ENCODE measurements at regions not wholly inside any gene's neighbourhood (a gene's known extent, or its start where the extent isn't known, plus 50 kb on each side); places are given as distances from the start of the nearest gene placed in this dataset.

DNA sequence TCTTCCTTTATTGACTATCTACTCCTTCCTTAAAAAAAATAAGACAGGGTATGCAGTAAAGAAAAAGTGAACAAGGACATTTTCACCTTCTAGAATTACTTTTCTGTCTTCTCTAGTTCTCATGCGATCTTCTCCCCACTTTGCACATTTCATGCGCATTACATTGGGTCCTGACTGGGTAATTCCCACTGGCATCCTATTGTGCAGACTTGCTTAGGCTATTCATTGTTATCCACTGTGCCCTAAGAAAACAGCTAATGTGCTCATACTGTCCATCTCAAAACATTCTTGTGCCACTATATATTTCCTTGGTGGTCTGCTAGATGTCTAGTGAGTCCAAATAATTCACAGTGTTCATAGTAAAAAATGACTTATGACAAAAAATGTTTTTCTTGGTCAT is 447.4 kb upstream of the ROBO1 start:
- no peak for DNase-seq (ENCODE audit: low spot score)

DNA sequence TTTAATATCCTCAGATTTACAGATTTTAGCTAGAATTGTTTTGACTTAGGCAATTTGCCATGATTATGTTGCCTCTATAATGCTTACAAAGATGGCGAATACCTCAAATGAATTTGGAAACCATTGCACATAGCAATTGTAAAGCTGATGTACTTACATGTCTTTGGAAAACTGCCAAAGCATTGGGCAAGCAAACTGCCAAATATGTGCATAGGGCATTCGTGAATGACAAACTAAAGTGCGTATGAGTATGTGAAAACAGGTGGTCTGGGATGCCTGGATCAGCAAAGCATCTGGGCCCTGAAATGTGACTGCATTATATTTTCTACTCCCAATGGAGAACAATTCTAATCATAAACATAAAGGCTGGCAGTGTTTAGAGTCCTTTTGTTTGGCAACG is 445.3 kb upstream of the ROBO1 start:
- DNase-seq (ENCODE audit: low spot score), result no peak

DNA sequence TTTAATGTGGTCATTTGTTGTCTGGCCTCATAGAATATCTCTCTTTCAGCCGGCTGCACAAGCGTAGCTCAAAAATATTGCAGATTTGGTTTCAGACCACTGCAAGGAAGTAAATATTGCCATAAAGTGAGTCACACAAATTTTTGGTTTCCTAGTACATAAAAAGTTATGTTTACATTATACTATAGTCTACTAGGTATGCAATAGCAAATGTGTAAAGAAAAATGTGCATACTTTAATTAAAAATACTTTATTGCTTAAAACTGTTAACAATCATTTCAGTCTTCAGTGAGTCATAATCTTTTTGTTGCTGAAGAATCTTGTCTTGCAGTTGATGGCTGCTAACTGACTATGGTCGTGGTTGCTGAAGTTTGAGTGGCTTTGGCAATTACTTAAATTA is 425.1 kb upstream of the ROBO1 start:
- DNase-seq (ENCODE audit: low spot score), result no peak

DNA sequence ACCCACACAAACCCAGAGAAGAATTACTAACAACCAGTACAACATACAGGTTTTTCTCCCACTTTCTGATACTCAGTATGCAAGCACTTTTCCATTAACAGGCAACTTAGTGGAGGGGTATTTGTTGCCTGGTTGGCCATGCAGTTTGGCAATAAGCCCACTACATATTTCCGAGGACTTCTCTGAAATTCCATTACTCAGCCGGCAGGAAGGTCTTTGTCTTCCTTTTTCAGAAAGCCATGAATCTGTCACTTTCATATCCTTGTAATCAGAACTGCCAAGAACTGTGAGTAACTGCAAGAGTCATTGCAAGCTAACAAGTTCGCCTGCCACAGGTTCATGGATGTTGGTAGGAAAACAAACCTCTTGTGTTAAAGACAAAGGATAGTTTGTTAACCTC is 422.3 kb upstream of the ROBO1 start:
- no peak for DNase-seq (ENCODE audit: low spot score)

DNA sequence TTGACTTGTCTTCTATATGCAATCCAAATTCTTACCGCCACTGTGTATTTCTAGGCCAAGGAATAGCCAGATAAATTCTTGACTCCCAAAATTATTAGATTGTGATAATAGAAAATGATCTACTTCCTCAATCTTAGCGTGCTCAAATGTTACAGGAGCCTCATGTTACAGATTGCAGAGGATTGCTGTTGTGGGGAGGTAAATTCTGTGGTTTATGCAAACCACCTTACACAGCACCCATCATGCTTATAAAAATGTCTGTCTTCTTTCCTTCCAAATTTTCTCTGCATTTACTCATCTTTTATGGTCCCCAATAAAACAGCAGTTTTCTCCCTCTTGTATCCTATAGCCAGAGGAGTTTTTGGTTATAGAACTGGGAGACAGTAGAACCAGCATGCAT is 420.2 kb upstream of the ROBO1 start:
- DNase-seq (ENCODE audit: low spot score), result no peak

DNA sequence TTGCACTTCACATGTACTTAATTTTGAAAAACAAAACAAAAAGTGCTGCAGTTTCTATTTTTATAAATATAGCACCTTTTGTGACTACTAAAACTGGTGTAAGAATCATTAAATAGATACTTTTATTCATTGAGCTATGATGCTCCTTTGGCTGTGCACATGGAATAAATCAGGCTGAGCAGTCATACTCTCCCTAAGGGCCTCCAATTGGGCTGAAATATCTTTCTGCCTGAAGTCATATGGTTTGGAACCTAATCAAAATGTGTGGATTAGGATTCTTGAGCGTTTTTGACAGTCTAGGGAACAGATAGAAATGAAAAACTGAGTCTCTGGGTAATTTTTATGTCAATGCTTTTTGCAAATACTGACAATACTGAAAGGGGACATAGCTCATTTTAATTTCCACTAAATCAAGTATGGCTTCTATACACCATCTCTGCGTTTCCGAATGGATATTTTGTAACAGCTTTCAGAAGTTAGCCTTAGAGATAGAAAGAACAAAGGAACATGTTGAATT is 392.2 kb upstream of the ROBO1 start:
- no peak for DNase-seq (ENCODE audit: low spot score)

DNA sequence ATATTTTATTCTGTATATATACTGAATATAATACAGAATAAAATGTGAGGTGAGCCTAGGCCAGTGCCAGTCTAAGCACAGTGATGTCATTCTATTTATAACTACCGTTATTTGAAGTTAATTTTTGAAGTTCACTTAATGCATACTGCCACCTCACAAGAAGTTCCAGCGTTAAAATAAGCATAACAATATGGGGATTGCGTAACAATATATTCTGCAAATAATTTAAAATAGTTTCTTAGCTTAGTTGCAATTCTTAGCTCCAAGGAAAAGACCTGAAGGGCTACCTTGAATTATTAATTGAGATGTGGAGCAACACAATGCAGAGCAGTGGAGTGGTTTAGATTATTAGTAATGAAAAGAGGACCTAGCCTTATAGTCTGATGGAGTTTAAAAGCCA is 390.5 kb upstream of the ROBO1 start:
- DNase-seq (ENCODE audit: low spot score), result no peak

DNA sequence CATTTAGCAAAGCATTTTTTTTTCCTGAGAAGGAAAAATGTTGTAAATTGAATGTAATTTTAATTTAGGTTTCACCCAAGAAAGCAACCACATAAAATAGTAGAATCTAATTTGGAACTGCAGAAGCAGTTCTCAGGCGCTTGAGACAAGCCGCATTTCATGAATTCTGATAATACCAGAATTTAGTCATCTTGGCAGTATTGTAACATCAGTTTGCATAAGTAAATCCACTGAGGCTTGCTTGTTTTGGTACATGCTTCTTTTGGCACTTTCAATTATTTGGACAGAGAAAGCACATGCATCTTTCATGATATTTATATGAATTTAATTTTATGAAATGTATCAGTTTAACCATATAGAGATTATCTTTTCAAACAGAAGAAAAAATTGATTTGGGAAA is 389.7 kb upstream of the ROBO1 start:
- no peak for DNase-seq (ENCODE audit: low spot score)

DNA sequence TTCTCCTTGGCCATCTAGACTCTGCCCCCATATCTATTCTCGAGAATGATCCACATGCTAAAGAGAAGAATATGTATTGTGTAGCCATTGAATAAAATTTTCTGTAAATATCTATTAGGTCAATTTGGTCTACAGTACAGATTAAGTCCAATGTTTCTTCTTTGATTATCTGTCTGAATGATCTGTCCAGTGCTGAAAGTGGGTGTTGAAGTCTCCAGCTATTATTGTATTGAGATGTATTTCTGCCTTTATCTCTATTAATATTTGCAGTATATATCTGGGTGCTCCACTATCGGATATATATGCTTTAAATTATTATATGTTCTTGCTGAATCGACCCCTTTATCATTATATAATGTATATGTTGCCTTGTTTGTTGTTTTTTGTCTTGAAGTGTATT is 384.9 kb upstream of the ROBO1 start:
- no peak for DNase-seq (ENCODE audit: low spot score)

DNA sequence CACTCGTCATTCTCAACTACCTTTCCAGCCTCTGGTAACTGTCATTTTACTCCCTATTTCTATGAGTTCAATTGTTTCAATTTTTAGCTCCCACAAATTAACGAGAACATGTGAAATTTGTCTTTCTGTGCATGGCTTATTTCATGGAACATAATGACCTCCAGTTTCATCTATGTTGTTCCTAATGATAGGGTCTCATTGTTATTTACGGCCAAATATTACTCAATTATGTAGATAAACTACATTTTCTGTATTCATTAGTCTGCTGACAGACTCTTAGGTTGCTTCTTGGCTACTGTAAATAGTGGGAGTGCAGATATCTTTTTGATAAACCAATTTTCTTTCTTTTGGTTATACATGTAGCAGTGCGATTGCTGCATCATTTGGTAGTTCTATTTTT is 374.9 kb upstream of the ROBO1 start:
- no peak for DNase-seq (ENCODE audit: low spot score)

DNA sequence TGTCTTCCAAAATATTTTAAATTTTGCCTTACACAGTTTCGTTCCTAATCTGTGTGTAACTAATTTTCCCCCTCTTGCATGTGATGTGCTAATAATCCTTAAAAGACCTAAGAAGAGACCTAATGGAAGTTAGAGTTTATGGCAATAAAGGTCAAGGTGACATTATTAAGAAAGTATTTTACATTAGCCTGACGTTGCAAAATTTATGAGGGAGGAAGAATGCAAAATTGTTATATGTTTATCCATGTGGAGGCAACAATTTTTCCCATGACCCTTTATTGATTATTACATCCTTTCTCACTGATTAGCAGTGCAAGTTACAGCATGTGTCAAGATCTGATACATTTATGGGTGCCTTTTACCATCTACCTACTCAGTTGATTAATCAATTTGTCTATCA is 373.8 kb upstream of the ROBO1 start:
- no peak for DNase-seq (ENCODE audit: low spot score)

DNA sequence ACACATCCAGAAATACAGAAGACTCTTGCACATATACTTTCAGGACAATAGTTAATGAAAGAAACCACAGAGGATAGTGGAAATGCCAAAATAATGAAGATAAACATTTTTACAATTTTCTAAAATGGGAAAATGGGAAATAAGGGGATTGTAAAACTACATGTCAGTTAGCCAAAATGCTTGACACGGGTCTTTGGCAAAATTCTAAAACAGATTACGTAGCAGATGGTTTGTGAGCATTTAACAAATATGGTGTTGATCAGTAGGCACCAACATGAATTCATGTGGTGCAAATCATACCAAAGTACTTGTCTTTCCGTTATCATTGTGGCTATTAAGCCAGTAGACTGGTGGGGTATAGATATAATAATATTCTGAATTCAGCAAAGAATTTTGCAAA is 348.5 kb upstream of the ROBO1 start:
- no peak for DNase-seq (ENCODE audit: low spot score)

DNA sequence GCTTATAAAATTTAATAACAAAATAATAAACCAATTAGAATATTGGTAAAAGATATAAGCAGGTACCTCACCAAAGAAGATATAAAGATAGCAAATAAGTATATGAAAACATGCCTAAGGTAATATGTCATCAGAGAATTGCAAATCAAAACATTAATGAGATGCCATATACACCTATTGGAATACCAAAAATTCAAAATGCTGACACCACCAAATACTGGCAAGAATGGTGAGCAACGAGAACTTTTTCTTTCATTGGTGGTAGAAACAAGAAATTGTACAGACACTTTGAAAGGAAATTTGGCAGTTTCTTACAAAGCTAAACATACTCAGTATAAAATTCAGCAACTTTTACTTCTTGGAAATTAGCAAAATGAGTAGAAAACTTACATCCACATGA is 346.9 kb upstream of the ROBO1 start:
- DNase-seq (ENCODE audit: low spot score), result no peak

DNA sequence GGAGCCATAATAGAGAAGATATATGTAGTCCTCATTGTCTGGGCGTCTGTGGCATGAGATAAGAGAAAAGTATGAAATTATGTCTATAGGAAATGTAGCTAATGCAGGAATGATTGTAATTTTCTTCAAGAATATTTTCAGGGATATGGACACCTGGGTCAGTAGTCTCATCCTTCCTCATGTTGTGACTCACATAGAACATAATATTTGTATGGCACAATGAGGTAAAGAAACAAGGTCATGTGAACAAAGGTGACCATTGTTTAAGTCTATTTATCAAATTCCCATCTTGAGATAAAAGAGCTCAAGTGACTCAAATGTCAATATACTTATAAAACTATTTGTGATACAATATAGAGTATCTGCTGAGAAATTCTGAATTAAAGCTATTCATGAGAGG is 345.5 kb upstream of the ROBO1 start:
- no peak for DNase-seq (ENCODE audit: low spot score)

DNA sequence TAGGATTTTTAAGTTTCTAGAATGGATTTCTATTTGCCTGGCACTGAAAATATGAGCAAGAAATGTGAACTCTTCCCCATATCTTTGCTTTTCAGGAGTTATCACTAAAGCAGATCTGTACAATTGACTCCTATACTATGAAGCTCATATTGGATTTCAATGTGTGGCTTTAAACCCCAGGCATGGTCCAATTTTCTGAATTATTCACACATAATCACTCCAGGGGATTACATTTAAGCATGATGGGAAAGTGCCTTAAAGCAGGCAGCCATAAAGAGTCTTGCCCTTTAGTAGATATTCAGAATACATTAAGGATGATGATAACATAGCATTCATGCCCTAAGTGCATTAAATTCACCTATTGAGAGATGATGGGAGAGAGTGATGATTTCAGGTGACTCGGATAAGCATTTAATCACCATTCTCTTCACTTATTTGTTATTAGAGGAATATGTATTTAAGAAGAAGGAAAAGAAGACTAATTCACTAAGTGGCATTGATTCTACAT is 331.8 kb upstream of the ROBO1 start:
- DNase-seq (ENCODE audit: low spot score), result no peak

DNA sequence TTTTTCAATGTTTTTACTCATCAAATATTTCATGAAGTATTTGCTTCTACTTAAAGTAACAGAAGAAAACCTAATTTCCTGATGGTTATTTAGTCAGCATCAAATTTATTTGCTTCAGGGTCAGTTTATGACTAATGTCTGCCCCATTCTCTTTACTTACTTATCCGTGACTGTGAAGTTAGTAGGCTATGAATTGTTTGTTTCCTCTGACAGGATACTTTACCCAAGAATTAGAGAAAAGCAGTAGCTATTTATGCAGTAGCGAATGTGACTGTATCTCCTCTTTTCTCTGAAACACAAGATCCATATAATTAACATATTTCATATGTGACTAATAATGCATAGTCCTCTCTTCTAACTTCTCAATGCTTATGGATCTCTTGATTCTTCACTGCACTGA is 329.9 kb upstream of the ROBO1 start:
- no peak for DNase-seq (ENCODE audit: low spot score)

DNA sequence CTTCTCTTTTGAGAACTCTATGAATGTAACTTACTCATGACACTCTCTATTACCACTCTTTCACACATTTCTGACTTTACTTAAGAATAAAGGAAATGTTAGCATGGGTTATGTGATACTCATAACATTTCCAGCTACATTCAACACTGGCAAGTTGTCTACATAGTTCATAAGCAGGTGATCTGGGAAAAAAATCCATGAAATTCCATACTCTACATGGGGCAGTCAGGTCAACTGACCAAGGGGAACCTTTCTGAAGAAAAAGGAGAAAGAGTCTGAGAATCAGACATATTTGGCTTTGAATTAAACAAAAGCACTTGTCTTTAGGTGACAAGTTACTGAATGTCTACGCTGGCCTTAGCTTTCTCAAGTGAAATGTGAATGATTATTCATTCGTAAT is 329.1 kb upstream of the ROBO1 start:
- no peak for DNase-seq (ENCODE audit: low spot score)

DNA sequence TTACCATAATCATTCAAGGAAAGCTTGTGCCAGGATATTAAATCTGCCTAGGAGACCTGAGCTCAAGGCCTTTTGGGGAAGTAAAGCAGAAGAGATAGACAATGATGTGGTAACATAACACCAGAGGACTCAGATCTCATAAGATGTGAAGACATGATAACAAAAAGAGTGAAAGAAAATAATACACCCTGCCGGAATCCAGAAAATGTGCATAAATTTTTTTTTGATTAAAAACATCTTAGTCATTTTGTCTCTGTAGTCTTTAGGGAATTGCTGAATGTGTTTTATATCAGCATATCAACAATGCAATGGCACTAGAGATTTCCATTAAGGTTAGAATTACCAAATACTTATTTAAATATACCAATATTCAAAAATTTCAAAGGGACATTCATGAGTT is 326.8 kb upstream of the ROBO1 start:
- DNase-seq (ENCODE audit: low spot score), result no peak

DNA sequence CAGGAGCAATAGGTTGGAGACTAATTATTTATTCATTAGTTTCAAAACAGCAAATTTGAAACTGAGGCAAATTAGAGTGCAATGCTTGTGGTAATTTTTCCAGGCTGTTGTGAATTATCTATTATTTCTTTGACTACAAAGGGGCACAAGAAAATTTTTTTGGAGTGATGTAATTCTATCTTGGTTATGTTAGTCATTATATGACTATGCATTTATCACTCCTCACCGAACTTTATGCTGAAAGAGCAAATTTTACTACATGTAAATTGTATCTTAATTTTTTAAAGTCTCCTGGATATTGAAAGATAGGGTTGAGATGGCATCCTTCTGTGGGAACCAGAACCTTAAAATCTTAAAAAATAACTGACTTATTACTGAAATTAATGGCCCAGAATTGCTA is 320.0 kb upstream of the ROBO1 start:
- DNase-seq (ENCODE audit: low spot score), result no peak

DNA sequence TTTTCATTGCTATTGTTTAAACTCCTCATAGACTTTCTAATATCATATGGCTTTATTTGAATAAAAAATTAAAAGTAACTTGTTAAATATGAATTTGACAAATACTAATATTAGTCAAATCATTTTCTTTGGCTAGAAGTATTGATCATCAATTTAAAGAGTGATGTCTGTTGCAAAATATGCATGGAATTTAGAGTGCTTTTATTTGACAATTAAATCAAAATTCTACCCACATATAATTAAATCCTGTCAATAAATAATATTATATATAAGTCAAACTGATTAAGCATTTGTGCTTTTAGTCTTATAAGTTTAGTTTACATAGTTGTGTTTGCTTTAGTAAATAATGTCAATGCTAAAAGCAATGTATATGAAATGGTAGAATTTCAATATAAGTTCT is 318.6 kb upstream of the ROBO1 start:
- no peak for DNase-seq (ENCODE audit: low spot score)

DNA sequence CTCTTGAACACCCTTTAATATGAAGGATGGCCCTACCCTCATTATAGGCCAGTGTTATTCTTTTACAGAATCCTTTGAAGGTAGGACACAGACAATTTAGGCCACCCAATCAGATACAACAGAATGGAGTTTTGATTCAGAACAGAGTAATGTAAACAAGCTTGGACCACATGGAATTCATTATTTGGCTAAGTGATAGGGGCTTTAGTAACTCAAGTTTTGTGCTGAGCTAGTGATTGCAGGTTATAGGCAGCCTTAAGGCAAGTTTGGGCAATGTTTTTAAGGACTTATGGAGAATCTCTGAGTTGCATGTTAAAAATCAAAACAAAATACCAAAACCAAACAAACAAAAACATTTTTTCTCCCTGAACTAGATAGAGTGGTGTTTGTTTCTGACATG is 312.1 kb upstream of the ROBO1 start:
- no peak for DNase-seq (ENCODE audit: low spot score)

DNA sequence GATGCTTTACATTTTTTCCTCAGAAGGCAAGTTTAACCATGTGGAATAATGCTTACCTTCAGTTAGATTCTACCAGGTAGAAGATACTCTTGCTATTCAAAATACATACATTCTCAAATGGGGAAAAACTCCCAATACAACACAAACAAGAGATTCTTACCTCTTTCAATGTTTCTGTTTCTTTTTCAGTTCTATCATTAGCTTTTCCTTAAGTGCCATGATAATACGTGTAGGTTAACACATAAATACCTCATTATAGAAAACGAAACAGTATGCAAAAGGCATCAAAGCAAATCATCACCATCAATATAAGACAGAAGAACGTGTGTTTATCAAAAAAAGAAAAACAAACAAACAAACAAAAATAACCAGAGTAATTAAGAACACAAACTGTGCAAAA is 300.7 kb upstream of the ROBO1 start:
- no peak for DNase-seq (ENCODE audit: low spot score)

DNA sequence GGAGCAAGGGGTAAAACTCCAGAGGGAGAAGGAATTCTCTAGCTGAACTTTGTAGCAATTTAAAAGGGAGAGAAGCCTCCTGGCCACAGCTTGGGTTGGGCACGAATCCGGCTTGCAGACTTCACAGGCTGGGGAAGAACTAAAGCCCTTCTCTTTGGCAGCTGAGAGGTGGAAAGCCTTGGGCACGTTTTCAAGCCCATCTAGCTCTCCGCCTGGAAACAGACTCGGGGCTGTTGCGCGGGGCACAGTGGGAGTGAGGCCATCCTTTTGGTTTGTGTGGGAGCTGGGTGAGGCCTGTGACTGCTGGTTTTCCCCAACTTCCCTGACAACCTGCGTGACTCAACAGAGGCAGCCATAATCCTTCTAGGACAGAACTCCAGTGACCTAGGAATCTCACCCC is 295.7 kb upstream of the ROBO1 start:
- no peak for DNase-seq (ENCODE audit: low spot score)

DNA sequence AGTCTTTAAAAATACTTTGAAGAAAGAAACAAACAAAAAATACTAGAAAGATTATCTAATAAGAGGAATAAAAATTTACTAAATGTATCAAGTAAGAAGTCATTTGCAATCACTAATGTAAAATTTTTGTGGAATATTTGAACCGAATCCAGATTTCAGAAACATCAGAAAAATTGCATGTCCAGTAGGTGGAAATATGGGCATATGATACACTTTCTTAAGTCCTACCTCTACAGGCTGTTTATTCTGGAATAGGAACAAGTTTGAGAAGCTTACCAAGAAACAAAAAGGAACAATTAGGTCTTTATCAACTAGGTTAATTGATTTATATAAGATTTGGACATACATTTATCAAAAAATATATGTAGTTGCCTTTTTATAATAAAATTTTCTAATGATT is 292.9 kb upstream of the ROBO1 start:
- DNase-seq (ENCODE audit: low spot score), result no peak

DNA sequence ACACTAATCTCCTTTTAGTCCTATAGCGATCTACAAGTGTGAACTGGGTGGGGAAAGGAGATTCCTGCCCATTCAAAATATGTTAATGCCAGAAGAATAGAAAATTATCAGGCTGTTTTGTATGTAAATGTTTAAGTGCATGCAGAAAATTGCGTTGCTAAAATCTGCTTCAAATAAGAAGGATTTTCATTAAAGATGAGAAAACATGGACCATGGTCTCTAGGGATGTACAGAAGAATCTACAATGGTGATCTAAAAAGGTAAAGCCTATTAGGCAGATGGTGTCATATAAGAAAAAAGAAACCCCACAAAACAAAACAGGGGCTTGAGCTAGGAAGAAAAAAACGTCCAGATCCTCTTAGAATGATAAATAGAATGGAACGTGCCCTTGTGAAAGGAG is 287.5 kb upstream of the ROBO1 start:
- no peak for DNase-seq (ENCODE audit: low spot score)

Measured in HuH-7 (cell line).